Astrocyte of the cerebellum (primary cell): ENCODE measurements at regions not wholly inside any gene's neighbourhood (a gene's known extent, or its start where the extent isn't known, plus 50 kb on each side); places are given as distances from the start of the nearest gene placed in this dataset.

Source experiments
- DNase-seq: peaks from one replicate; pipeline ENCODE4 v3.0.0-alpha.2; 2011; ENCODE audit warnings: low read depth
- H3K4me3 ChIP-seq: 2 replicates; pipeline ENCODE4 v1.5.1; 2011; ENCODE audit warnings: mild to moderate bottlenecking, low read depth, low read length, moderate library complexity
- in situ Hi-C: cut with HindIII; loops from 2 replicates; pipeline ENCODE4 v1.10.0; 2017; ENCODE audit warnings: low sequenced_read_pairs
- TF ChIP-seq, protein P1 (sequence below): IDR thresholded peaks from 2 replicates; pipeline ENCODE4 v1.5.1; 2012; ENCODE audit warnings: low read length, low read depth, moderate library complexity, mild to moderate bottlenecking; ENCODE audit errors: missing control alignments

DNA sequence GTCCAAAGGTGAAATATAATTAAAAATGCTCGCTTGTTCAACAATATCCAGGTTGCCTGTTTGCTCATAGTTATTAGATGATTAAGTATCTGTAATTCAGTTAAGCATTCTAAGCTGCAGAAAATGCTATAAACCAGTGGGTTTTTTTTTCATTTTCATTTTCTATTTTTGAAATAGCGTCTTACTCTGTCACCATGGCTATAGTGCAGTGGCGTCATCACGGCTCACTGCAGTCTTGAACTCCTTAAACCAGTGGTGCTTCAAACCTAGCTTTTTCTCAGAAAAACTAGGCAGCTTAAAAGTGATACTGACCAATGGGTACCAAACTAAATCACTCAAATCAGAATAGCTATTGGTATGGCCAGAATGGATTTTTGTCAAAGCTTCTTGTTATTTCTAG, 925.2 kb downstream of the TSN start:
- no peak for DNase-seq
- H3K4me3 ChIP-seq: no peak overlapping the region
- TF ChIP-seq, protein P1, sequence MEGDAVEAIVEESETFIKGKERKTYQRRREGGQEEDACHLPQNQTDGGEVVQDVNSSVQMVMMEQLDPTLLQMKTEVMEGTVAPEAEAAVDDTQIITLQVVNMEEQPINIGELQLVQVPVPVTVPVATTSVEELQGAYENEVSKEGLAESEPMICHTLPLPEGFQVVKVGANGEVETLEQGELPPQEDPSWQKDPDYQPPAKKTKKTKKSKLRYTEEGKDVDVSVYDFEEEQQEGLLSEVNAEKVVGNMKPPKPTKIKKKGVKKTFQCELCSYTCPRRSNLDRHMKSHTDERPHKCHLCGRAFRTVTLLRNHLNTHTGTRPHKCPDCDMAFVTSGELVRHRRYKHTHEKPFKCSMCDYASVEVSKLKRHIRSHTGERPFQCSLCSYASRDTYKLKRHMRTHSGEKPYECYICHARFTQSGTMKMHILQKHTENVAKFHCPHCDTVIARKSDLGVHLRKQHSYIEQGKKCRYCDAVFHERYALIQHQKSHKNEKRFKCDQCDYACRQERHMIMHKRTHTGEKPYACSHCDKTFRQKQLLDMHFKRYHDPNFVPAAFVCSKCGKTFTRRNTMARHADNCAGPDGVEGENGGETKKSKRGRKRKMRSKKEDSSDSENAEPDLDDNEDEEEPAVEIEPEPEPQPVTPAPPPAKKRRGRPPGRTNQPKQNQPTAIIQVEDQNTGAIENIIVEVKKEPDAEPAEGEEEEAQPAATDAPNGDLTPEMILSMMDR: no peak
- in situ Hi-C loops: no loop called here

DNA sequence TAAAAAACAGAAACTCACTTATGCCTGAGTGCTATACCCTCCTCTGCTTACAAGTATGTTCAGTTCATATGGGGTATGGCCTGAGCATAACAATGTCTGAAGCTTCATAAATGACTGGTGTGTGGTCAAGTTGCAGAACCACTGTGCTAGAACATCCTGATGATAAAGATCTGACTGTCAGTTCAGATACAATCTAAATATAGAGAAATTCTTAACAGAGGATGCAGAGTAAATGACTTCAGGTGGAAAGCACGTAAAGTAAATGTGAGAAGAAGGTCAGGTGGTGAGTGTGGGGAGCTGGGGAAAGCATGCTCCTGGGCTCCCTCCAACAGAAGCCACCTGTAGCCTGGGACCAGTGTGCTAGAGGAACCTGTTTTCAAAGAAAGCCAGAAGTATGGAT, 926.2 kb downstream of the TSN start:
- DNase-seq: no peak
- TF ChIP-seq, protein P1: no peak
- in situ Hi-C loops: no loop called here
- no peak overlapping the region for H3K4me3 ChIP-seq

DNA sequence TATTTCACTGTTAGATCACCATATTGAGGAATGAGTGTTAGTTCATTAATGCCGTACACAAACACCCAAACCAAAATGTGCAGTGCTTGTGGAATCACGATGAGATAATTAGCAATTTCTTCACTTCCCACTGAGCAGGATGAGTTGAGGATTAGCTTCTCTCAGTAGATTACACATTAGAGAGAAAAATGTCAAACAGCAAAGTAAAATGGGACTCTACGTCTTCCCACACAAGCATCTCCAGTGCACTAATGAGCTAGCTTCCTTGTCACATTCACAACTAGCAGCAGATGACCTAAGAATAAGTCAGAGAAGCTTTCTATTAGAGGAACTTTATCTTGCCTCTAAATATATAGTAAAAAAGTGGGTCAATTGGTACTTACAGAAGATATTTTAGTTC, 926.9 kb downstream of the TSN start:
- no peak overlapping the region for H3K4me3 ChIP-seq
- in situ Hi-C loops: no loop called here
- TF ChIP-seq, protein P1: no peak
- DNase-seq: no peak

DNA sequence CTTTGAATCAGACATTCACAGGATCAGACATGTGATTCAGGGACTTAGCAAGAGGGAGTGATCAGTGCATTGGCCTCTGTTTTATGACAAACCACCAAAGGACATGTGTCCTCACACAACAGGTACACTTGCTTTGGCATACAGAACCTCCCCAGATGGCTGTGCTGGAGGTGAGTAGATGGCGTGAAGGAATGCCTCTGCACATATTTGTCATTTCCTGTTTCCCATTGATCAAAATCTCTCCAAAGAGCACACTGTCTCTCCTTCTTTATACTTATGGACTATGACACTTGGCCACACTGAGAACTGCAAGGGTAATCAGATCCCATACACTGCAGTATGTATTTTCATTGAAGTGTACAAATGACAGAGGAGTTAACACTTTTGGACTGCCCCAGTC, 927.6 kb downstream of the TSN start:
- no peak overlapping the region for H3K4me3 ChIP-seq
- no peak for DNase-seq
- TF ChIP-seq, protein P1: no peak
- in situ Hi-C loops: no loop called here

DNA sequence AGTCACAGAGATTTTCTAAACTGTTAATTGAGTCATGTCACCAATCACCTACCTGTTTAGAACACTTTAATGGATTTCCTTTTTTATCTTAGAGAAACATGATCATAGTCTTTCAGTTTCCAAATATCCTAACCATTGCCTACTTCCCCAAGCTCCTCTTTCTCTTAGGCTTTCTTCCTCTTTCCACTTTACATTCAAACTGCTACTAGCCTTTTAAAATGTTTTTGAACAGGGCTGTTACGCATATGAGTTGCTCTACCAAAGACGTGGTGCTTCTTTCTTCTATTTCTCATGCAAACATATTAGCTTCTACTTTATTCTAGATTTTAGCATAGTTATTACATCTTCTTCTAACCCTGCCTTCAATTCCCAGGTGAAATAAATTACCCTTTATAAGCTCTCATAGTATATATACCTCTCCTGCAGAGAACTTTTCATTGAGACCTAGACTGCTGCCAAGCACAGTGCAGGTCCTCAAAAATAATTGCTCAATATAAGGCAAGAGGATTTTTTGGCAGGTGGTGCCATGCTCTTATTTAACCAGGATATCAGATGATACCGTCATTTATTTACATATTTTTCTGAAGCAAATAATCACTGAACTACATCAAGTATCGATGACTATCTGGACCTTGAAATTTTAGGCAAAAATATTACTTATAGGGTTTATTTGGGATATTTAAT, 937.1 kb downstream of the TSN start:
- no peak overlapping the region for H3K4me3 ChIP-seq
- in situ Hi-C loops: no loop called here
- DNase-seq: no peak
- TF ChIP-seq, protein P1: no peak

DNA sequence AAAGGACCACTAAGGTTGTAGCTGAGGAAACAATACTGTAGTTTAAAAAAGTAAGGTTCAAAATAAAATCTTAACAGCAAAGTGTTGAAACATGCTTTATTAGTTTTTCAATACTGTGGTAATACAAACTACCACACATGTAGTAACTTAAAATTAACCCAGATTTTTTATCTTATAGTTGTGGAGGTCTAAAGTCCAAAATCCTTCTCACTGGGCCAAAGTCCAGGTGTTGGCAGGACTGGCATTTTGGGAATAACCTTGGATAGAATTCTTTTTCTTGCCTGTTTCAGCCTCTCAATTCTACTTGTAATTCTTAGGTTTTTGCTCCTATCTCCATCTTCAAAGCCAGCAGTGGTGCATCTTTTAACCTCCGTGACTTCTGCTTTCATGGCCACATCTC, 942.0 kb downstream of the TSN start:
- in situ Hi-C loops: no loop called here
- DNase-seq: no peak
- no peak overlapping the region for H3K4me3 ChIP-seq
- TF ChIP-seq, protein P1: no peak
